GM21526 (cell line): ENCODE measurements at regions not wholly inside any gene's neighbourhood (a gene's known extent, or its start where the extent isn't known, plus 50 kb on each side); places are given as distances from the start of the nearest gene placed in this dataset.

Source experiments
- ATAC-seq: cut with Tn5 transposase; IDR thresholded peaks from one replicate; pipeline ENCODE4 v1.9.1; 2021; ENCODE audit warnings: moderate library complexity; ENCODE audit not compliant: unreplicated experiment, low FRiP score

GRCh38 chr20:24718277-24718676, 230.8 kb upstream of the CST7 start:
- ATAC-seq: no peak

- no peak for ATAC-seq
Observed at GRCh38 chr20:24718696-24719095, 230.4 kb upstream of the CST7 start.

GRCh38 chr20:24720957-24721356, 228.1 kb upstream of the CST7 start:
- ATAC-seq: no peak

GRCh38 chr20:24721891-24722568, 227.0 kb upstream of the CST7 start:
- no peak for ATAC-seq

- no peak for ATAC-seq
Observed at GRCh38 chr20:24722586-24722985, 226.5 kb upstream of the CST7 start.

- ATAC-seq: no peak
Observed at GRCh38 chr20:24723186-24723585, 225.9 kb upstream of the CST7 start.

- ATAC-seq: no peak
Observed at GRCh38 chr20:24723647-24724352, 225.3 kb upstream of the CST7 start.

- no peak for ATAC-seq
Observed at GRCh38 chr20:24724982-24725533, 224.0 kb upstream of the CST7 start.

- ATAC-seq: no peak
Observed at GRCh38 chr20:24727795-24728194, 221.3 kb upstream of the CST7 start.

GRCh38 chr20:24729896-24730605, 219.0 kb upstream of the CST7 start:
- ATAC-seq: no peak

GRCh38 chr20:24730750-24731149, 218.3 kb upstream of the CST7 start:
- ATAC-seq: no peak

GRCh38 chr20:24731312-24731711, 217.8 kb upstream of the CST7 start:
- ATAC-seq: no peak

GRCh38 chr20:24732076-24732475, 217.0 kb upstream of the CST7 start:
- no peak for ATAC-seq

- ATAC-seq: no peak
Observed at GRCh38 chr20:24732599-24732998, 216.5 kb upstream of the CST7 start.

- ATAC-seq: no peak
Observed at GRCh38 chr20:24733416-24733815, 215.7 kb upstream of the CST7 start.

GRCh38 chr20:24734139-24734538, 214.9 kb upstream of the CST7 start:
- no peak for ATAC-seq

GRCh38 chr20:24735263-24735662, 213.8 kb upstream of the CST7 start:
- no peak for ATAC-seq

- no peak for ATAC-seq
Observed at GRCh38 chr20:24736131-24736843, 212.8 kb upstream of the CST7 start.

GRCh38 chr20:24736844-24737211, 212.2 kb upstream of the CST7 start:
- ATAC-seq: no peak

- no peak for ATAC-seq
Observed at GRCh38 chr20:24737212-24737850, 211.7 kb upstream of the CST7 start.
